ENCODE measurements at regions not wholly inside any gene's neighbourhood (a gene's known extent, or its start where the extent isn't known, plus 50 kb on each side); places are given as distances from the start of the nearest gene placed in this dataset.

DNA sequence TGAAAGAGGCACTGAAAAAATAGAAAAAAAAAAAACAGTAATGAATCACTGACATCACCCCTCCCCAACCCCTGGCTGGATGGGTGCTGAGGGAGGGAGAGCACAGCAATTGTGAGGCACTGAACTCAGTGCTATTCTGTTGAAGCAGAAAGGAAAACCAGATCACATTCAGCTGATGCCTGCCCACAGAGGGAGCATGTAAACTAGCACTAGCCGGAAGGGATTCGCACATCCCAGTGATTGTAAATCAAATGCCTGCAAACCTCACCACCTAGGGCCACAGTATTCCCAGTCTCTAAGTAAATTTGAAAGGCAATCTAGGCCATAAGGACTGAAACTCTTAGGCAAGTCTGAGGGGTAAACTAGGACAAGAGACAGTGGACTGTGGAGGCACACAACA is 772.0 kb upstream of the CCDC179 start:
- TF ChIP-seq, protein P1, sequence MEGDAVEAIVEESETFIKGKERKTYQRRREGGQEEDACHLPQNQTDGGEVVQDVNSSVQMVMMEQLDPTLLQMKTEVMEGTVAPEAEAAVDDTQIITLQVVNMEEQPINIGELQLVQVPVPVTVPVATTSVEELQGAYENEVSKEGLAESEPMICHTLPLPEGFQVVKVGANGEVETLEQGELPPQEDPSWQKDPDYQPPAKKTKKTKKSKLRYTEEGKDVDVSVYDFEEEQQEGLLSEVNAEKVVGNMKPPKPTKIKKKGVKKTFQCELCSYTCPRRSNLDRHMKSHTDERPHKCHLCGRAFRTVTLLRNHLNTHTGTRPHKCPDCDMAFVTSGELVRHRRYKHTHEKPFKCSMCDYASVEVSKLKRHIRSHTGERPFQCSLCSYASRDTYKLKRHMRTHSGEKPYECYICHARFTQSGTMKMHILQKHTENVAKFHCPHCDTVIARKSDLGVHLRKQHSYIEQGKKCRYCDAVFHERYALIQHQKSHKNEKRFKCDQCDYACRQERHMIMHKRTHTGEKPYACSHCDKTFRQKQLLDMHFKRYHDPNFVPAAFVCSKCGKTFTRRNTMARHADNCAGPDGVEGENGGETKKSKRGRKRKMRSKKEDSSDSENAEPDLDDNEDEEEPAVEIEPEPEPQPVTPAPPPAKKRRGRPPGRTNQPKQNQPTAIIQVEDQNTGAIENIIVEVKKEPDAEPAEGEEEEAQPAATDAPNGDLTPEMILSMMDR (IDR thresholded peaks at IDR 0.05): no peak
- TF ChIP-seq POLR2A (IDR thresholded peaks at IDR 0.05): no peak
